GM21528 (cell line): ENCODE measurements at regions not wholly inside any gene's neighbourhood (a gene's known extent, or its start where the extent isn't known, plus 50 kb on each side); places are given as distances from the start of the nearest gene placed in this dataset.

Experiments
- ATAC-seq: cut with Tn5 transposase; IDR thresholded peaks from one replicate; pipeline ENCODE4 v1.9.1; 2021; ENCODE audit warnings: mild to moderate bottlenecking, moderate library complexity; ENCODE audit not compliant: unreplicated experiment, low FRiP score

DNA sequence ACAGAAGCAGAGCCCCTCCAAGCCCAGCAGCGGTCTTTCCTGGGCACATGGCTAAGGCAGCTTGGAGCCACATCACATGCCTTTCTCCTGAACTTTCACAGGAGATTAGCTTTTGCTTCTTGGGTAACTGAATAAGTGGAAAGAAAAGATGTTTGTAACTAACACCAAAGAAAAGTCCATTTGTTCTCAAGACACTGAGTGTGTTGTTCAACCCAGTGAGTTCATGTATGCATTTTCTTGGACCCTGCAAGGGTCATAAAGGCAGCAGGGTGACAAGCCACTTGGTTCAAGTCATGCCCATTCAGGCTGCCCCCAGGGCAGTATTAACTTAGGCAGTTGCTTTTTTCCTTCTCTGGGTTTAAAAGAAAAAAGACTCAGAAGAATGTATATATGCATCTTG is 203.4 kb downstream of the FAM76B start:
- no peak for ATAC-seq

DNA sequence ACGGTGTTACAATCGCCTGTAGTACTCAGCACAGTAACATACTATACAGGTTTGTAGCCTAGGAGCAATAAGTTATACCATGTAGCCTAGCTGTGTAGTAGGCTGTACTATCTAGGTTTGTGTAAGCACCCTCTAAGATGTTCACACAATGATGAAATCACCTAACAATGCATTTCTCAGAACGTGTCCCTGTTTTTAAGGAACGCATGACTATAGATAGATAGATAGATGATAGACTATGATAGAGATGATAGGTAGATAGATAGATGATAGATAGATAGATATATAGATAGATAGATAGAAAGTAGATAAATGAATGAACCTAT is 203.9 kb downstream of the FAM76B start:
- ATAC-seq, result no peak

GRCh38 chr11:95585069-95585751 is 204.4 kb downstream of the FAM76B start:
- ATAC-seq, result no peak

GRCh38 chr11:95584589-95584988 is 205.0 kb downstream of the FAM76B start:
- no peak for ATAC-seq

- no peak for ATAC-seq
Measured at GRCh38 chr11:95584180-95584579, 205.4 kb downstream of the FAM76B start.

- no peak for ATAC-seq
Measured at GRCh38 chr11:95577716-95578460, 211.7 kb downstream of the FAM76B start.

- ATAC-seq, result no peak
Measured at GRCh38 chr11:95576146-95576845, 213.3 kb downstream of the FAM76B start.

GRCh38 chr11:95575517-95575916 is 214.1 kb downstream of the FAM76B start:
- ATAC-seq, result no peak

- ATAC-seq, result no peak
Measured at GRCh38 chr11:95571718-95572260, 217.8 kb downstream of the FAM76B start.

- no peak for ATAC-seq
Measured at GRCh38 chr11:95570845-95571244, 218.7 kb downstream of the FAM76B start.

GRCh38 chr11:95569207-95569606 is 220.4 kb downstream of the FAM76B start:
- ATAC-seq, result no peak

DNA sequence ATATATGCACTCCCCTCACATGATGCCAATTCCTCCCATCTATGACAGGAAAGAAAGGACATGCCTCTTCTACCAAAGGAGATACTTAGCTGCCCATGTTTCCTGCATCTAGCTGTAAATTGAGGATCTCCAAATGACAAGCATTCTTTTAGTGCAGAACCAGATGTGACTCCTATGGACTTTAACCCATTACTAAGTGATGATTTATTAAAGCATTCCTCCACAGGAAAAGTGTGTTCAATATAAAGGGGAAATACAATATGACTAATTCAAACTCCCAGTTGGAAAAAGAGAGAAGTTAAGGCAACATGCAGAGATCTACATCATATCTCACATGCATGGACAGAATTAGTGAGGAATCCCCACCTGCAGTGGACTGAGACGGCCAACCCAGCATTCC is 221.3 kb downstream of the FAM76B start:
- no peak for ATAC-seq

DNA sequence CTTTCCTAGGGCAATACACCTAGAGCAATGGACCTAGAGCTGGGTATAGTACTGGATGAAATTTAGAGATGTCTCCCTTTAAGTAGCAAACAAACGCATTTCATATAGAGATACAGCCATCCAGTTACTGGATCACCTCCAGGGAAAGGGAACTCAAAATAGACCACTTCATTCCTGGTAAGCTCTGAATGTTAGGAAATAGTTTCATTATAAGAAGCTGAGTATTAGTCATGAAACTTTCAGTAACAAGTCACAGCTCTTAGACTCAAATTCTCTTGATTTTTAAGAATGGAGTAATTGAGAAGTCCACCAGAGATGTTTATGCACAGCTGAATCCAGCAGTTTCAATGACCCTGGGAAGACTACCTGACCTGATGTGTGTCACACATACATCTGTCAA is 221.9 kb downstream of the FAM76B start:
- no peak for ATAC-seq

DNA sequence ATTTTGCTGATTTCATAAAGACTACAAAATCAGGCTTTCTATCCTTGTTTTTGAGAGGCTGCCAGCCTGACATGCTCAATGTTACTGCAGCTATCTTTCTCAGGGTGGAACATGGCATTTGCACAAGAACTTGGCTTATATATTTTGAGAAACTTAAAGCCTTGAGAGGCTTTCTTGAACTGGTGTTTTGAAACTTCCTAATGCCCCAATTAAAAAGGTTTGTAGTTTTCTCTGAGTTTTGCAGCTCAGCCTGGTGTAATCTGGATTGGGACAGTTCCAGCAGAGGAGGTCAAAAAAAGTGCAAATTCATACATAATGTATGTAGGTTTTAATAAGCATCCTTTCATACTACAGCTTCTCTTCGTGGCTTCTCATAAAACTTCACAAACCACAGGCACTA is 223.4 kb downstream of the FAM76B start:
- ATAC-seq, result no peak

GRCh38 chr11:95565724-95566141 is 223.8 kb downstream of the FAM76B start:
- ATAC-seq, result no peak

DNA sequence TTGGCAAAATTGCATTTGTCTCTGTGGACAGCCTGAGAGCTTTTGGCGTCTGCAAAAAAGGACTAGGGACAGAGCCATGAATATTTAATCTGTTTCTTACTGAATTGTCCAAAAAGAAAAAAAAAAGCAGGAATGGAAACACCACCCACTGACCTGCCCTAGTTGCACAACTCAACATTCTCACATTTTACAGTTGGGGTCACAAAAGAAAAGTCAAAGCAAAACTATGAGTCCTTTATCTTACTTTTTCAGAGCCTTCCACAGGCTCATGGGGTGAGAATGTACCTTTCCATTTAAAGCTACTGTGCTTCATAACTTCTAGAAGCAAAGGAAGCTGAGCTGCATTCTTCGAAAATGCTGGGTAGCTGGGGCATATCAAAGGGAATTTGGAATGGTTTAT is 225.7 kb downstream of the FAM76B start:
- no peak for ATAC-seq

DNA sequence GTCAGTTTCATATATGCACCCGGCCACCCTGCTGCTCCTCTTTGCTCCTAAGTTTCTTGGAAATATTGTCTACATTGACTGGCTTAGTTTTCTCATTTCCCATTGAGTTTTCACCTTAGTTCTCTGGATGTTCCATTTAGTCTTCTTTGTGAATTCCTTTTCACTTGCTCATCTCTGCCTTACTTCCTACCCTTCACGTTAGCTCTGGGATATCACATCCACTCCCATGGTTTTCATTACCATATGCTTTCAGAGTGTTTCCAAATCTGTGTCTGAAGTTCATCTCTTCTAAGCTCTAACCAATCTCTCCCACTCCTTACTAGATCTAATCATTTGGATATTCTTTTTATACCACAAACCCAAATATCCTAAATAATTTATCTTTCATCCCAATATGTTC is 226.4 kb downstream of the FAM76B start:
- no peak for ATAC-seq

DNA sequence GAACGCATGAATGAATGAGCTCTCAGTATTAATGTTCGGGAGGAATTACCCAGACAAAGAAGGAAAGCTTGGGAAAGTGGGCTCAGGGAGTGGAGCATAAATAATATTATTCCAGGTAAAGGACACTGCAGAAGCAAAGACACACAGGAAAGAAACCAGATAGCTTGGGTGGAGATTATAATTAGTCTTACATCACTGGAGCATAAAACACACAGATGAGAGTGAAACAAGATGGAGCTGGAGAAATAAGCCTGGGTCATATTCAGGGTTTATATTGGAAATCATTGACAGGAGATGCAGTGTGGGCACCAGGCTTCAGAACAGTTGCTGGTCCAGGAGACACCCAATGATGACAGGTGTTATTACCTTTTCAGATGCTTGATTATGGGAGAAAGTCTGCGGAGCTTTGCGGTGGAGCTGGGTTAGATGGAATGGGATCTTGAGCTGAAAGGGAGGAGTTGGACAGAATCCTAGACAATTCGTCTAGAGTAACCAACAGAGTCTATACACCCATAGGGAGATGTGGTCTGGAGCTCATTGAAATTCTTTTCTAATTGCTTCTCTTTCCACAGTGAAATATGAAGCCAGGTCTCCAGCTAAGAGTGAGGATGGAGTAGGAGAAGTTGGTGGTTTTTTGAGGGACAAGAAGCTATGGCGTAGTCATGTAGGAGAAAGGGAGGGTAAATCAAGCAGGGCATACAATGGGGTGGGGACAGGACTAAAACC is 227.2 kb downstream of the FAM76B start:
- no peak for ATAC-seq

GRCh38 chr11:95559899-95560298 is 229.7 kb downstream of the FAM76B start:
- ATAC-seq, result no peak

DNA sequence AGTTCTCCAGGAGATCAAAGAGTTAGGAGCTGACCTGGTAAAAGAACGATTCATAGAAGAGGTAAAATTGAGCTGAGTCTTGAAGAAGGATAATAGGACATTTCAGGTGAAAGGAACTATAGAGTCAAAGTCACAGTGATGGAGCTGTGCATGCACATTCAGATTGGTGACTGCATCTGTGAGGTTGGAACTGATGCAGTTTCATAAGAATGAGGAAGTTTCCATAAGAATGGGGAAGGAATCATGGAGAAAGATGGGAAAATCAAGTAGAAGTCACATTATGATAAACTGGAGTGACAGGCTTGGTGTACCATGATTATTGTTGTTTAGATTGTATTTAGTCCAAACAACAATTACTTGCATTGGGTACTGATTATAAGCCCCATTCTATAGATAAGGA is 232.2 kb downstream of the FAM76B start:
- no peak for ATAC-seq
